Sigmoid colon (tissue), 6 donors: ENCODE measurements at regions not wholly inside any gene's neighbourhood (a gene's known extent, or its start where the extent isn't known, plus 50 kb on each side); places are given as distances from the start of the nearest gene placed in this dataset.
"Not testable (repeated sequence)": the region's sequence is repeated elsewhere in the genome, so short reads cannot be mapped to it uniquely, and the experiment has no call there.

Source experiments
- DNase-seq: peaks from one replicate; pipeline ENCODE4 v3.0.0-alpha.2; 2019
- H3K27ac ChIP-seq, 4 donors: fragments of 200-600 bp; sonication (generic); one replicate each; pipeline ENCODE4 v1.5.1; 2016 to 2019; ENCODE audit warnings: mild to moderate bottlenecking in 1 of 4
- H3K27me3 ChIP-seq, 3 donors: fragments of 200-600 bp; sonication (generic); one replicate each; pipeline ENCODE4 v1.5.1; 2019; ENCODE audit warnings: mild to moderate bottlenecking in 1 of 3
- H3K36me3 ChIP-seq, 4 donors: fragments of 200-600 bp; sonication (generic); one replicate each; pipeline ENCODE4 v1.5.1; 2016 to 2019
- H3K4me1 ChIP-seq, 4 donors: fragments of 200-600 bp; sonication (generic); one replicate each; pipeline ENCODE4 v1.5.1; 2017 to 2019
- H3K4me3 ChIP-seq, 4 donors: fragments of 200-600 bp; sonication (generic); one replicate each; pipeline ENCODE4 v1.5.1; 2017 to 2019; ENCODE audit warnings: mild to moderate bottlenecking in 2 of 4, moderate library complexity in 1 of 4
- H3K9me3 ChIP-seq, 4 donors: fragments of 200-600 bp in 3 of 4; sonication (generic) in 3 of 4; one replicate each; pipeline versions ENCODE4 v1.5.1 to v1.6.1; 2013 to 2019
- CTCF ChIP-seq, 4 experiments: fragments of 450-650 bp in 3 of 4; fragments of 200-600 bp in 1 of 4; IDR thresholded peaks; one replicate each; pipeline ENCODE4 v1.5.1; 2016 to 2019; ENCODE audit warnings: antibody characterized with exemption in 4 of 4, mild to moderate bottlenecking in 3 of 4, moderate library complexity in 2 of 4
- EP300 ChIP-seq, 4 donors: sonication (generic); formaldehyde crosslinking; IDR thresholded peaks; one replicate each; pipeline ENCODE4 v1.6.1; 2017; ENCODE audit warnings: antibody characterized with exemption in 4 of 4
- POLR2A ChIP-seq, 2 donors: fragments of 450-650 bp; IDR thresholded peaks; one replicate each; pipeline ENCODE4 v1.6.1; 2016; ENCODE audit warnings: antibody characterized with exemption in 2 of 2, mild to moderate bottlenecking in 2 of 2, moderate library complexity in 2 of 2
- POLR2AphosphoS5 ChIP-seq, 4 donors: sonication (generic); formaldehyde crosslinking; IDR thresholded peaks; one replicate each; pipeline ENCODE4 v1.6.1; 2017; ENCODE audit warnings: antibody characterized with exemption in 4 of 4
- WGBS, 2 donors: extraction: QIAGEN DNeasy Blood & Tissue Kit; methylation state at CpG; one replicate each; pipeline ENCODE4 v1.1.7; 2013; 5-methylcytosine and 5-hydroxymethylcytosine counted together
- intact Hi-C: fragments of 100-400 bp; cut with DNase I; formaldehyde crosslinking; loops from one replicate; pipeline ENCODE4 v1.15.1; 2023
- donor health status: healthy with polysubstance abuse.
- donor health status: healthy.

- WGBS, 2 donors, result 37 to 38% methylated on average over 1 of the region's 1 CpG
- DNase-seq, result no peak
- intact Hi-C loops, result no loop called here
Measured at GRCh38 chr20:47914792-47915191, 129.5 kb upstream of the SULF2 start.

GRCh38 chr20:47912786-47913501, 127.7 kb upstream of the SULF2 start:
- H3K4me3 ChIP-seq, DNase-seq, H3K4me1 ChIP-seq, H3K27ac ChIP-seq, H3K27me3 ChIP-seq, H3K36me3 ChIP-seq, intact Hi-C loops, H3K9me3 ChIP-seq: not testable (repeated sequence)
- 84 to 88% methylated on average over 12 of the region's 12 CpGs for WGBS, 2 donors

More at GRCh38 chr20:47914792-47915191, 129.5 kb upstream of the SULF2 start:
- peaks cover 0 to 10% (median 0%) of the 10 kb centered on the region in 4 donors for H3K4me1 ChIP-seq
- no peaks in the 10 kb centered on the region for H3K27me3 ChIP-seq
- H3K9me3 ChIP-seq, result peaks cover 0 to 8% (median 0%) of the 10 kb centered on the region in 4 donors
- no peak for TF ChIP-seq POLR2A (IDR thresholded peaks at IDR 0.05)
- TF ChIP-seq CTCF (IDR thresholded peaks at IDR 0.05), result no peak
- TF ChIP-seq POLR2AphosphoS5 (IDR thresholded peaks at IDR 0.05), result no peak
- TF ChIP-seq EP300 (IDR thresholded peaks at IDR 0.05), result no peak
- no peak overlapping the region for H3K4me3 ChIP-seq
- no peak overlapping the region for H3K27ac ChIP-seq
- no peaks in the 10 kb centered on the region for H3K36me3 ChIP-seq

GRCh38 chr20:47912165-47912564, 126.9 kb upstream of the SULF2 start:
- H3K9me3 ChIP-seq, H3K27ac ChIP-seq, H3K36me3 ChIP-seq, DNase-seq, H3K4me3 ChIP-seq, intact Hi-C loops, H3K27me3 ChIP-seq, H3K4me1 ChIP-seq: not testable (repeated sequence)
- WGBS, 2 donors, result 47 to 81% methylated on average over 8 of the region's 8 CpGs

- H3K36me3 ChIP-seq, H3K27ac ChIP-seq, H3K4me1 ChIP-seq, H3K4me3 ChIP-seq, intact Hi-C loops, DNase-seq, H3K27me3 ChIP-seq, H3K9me3 ChIP-seq: not testable (repeated sequence)
- 69 to 82% methylated on average over 12 of the region's 12 CpGs for WGBS, 2 donors
Measured at GRCh38 chr20:47909696-47910369, 124.6 kb upstream of the SULF2 start.

- H3K27ac ChIP-seq, H3K4me1 ChIP-seq, intact Hi-C loops, H3K36me3 ChIP-seq, H3K9me3 ChIP-seq, H3K27me3 ChIP-seq, H3K4me3 ChIP-seq, DNase-seq: not testable (repeated sequence)
- WGBS, 2 donors, result 49 to 62% methylated on average over 15 of the region's 15 CpGs
Measured at GRCh38 chr20:47908361-47909035, 123.2 kb upstream of the SULF2 start.

- H3K27ac ChIP-seq, H3K4me1 ChIP-seq, H3K36me3 ChIP-seq, H3K27me3 ChIP-seq, intact Hi-C loops, DNase-seq, H3K4me3 ChIP-seq, H3K9me3 ChIP-seq: not testable (repeated sequence)
- WGBS, 2 donors, result 67 to 77% methylated on average over 7 of the region's 7 CpGs
Measured at GRCh38 chr20:47907951-47908350, 122.7 kb upstream of the SULF2 start.

GRCh38 chr20:47907031-47907675, 121.9 kb upstream of the SULF2 start:
- H3K27me3 ChIP-seq, result no peaks in the 10 kb centered on the region
- 71 to 81% methylated on average over 13 of the region's 13 CpGs for WGBS, 2 donors
- no peak for TF ChIP-seq POLR2A (IDR thresholded peaks at IDR 0.05)

More at GRCh38 chr20:47907031-47907675, 121.9 kb upstream of the SULF2 start:
- peaks cover 0 to 10% (median 0%) of the 10 kb centered on the region in 4 donors for H3K4me1 ChIP-seq
- DNase-seq, result no peak
- intact Hi-C loops, result no loop called here
- H3K4me3 ChIP-seq, result no peak overlapping the region
- no peak overlapping the region for H3K27ac ChIP-seq
- no peaks in the 10 kb centered on the region for H3K9me3 ChIP-seq
- no peaks in the 10 kb centered on the region for H3K36me3 ChIP-seq
